HepG2 (cell line): ENCODE measurements at regions not wholly inside any gene's neighbourhood (a gene's known extent, or its start where the extent isn't known, plus 50 kb on each side); places are given as distances from the start of the nearest gene placed in this dataset.

Experiments
- ZFP1 ChIP-seq: IDR thresholded peaks from 2 replicates; pipeline ENCODE4 v1.6.1; 2016
- TF ChIP-seq, protein P1 (sequence below): IDR thresholded peaks from 2 replicates; pipeline ENCODE4 v1.6.1; 2016

DNA sequence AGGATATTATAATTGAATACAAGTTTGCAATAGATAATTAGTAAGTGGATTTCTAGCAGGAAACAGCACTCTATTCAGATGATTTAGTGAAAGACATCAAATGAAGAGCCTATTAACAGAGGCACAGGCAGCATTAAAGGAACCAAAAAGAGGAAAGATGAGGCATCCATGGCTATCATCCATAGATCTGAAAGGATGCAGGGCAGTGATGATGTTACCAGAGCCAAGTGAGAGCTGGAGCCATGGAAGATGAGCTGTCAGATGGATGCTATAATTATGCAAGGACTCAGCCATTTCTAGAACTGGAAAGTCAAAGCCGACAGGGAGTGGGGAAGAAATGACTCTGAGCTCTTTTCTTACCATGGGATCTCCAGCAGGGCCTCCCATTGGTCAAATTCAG is 66.8 kb upstream of the ANKEF1 start:
- no peak for TF ChIP-seq ZFP1
- TF ChIP-seq, protein P1, sequence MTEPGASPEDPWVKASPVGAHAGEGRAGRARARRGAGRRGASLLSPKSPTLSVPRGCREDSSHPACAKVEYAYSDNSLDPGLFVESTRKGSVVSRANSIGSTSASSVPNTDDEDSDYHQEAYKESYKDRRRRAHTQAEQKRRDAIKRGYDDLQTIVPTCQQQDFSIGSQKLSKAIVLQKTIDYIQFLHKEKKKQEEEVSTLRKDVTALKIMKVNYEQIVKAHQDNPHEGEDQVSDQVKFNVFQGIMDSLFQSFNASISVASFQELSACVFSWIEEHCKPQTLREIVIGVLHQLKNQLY, result no peak
